ENCODE measurements at regions not wholly inside any gene's neighbourhood (a gene's known extent, or its start where the extent isn't known, plus 50 kb on each side); places are given as distances from the start of the nearest gene placed in this dataset.
"Not testable (repeated sequence)": the region's sequence is repeated elsewhere in the genome, so short reads cannot be mapped to it uniquely, and the experiment has no call there.

- no peak for DNase-seq (ENCODE audit: low read depth in 2 of 2)
These were observed 141.4 kb downstream of the KCNRG start for GRCh38 chr13:50156561-50157127.

GRCh38 chr13:50158385-50159165 is 143.3 kb downstream of the KCNRG start:
- no peak for DNase-seq (ENCODE audit: low read depth in 2 of 2)

GRCh38 chr13:50159607-50160006 is 144.4 kb downstream of the KCNRG start:
- no peak for DNase-seq (ENCODE audit: low read depth in 2 of 2)

GRCh38 chr13:50161052-50161451 is 145.8 kb downstream of the KCNRG start:
- DNase-seq (ENCODE audit: low read depth in 2 of 2) = no peak

- no peak for DNase-seq (ENCODE audit: low read depth in 2 of 2)
These were observed 146.8 kb downstream of the KCNRG start for GRCh38 chr13:50162001-50162400.

- no peak for DNase-seq (ENCODE audit: low read depth in 2 of 2)
These were observed 147.3 kb downstream of the KCNRG start for GRCh38 chr13:50162567-50162966.

GRCh38 chr13:50167224-50167947 is 152.1 kb downstream of the KCNRG start:
- DNase-seq (ENCODE audit: low read depth in 2 of 2) = no peak

GRCh38 chr13:50167967-50168366 is 152.7 kb downstream of the KCNRG start:
- DNase-seq (ENCODE audit: low read depth in 2 of 2) = no peak

- no peak for DNase-seq (ENCODE audit: low read depth in 2 of 2)
These were observed 153.5 kb downstream of the KCNRG start for GRCh38 chr13:50168786-50169185.

- no peak for DNase-seq (ENCODE audit: low read depth in 2 of 2)
These were observed 155.3 kb downstream of the KCNRG start for GRCh38 chr13:50170447-50171037.

GRCh38 chr13:50171590-50172282 is 156.5 kb downstream of the KCNRG start:
- DNase-seq (ENCODE audit: low read depth in 2 of 2) = no peak

- not testable (repeated sequence) for DNase-seq (ENCODE audit: low read depth in 2 of 2)
These were observed 157.8 kb downstream of the KCNRG start for GRCh38 chr13:50173045-50173444.

GRCh38 chr13:50174630-50175029 is 159.4 kb downstream of the KCNRG start:
- DNase-seq (ENCODE audit: low read depth in 2 of 2) = no peak

- no peak for DNase-seq (ENCODE audit: low read depth in 2 of 2)
These were observed 164.7 kb downstream of the KCNRG start for GRCh38 chr13:50179977-50180376.

- not testable (repeated sequence) for DNase-seq (ENCODE audit: low read depth in 2 of 2)
These were observed 170.8 kb downstream of the KCNRG start for GRCh38 chr13:50185769-50186763.

GRCh38 chr13:50187352-50188029 is 172.2 kb downstream of the KCNRG start:
- no peak for DNase-seq (ENCODE audit: low read depth in 2 of 2)

- no peak for DNase-seq (ENCODE audit: low read depth in 2 of 2)
These were observed 173.5 kb downstream of the KCNRG start for GRCh38 chr13:50188696-50189095.

GRCh38 chr13:50189450-50189849 is 174.2 kb downstream of the KCNRG start:
- no peak for DNase-seq (ENCODE audit: low read depth in 2 of 2)

GRCh38 chr13:50191004-50191403 is 175.8 kb downstream of the KCNRG start:
- DNase-seq (ENCODE audit: low read depth in 2 of 2) = no peak

GRCh38 chr13:50192272-50192813 is 177.1 kb downstream of the KCNRG start:
- no peak for DNase-seq (ENCODE audit: low read depth in 2 of 2)
